H1 (cell line): ENCODE measurements at regions not wholly inside any gene's neighbourhood (a gene's known extent, or its start where the extent isn't known, plus 50 kb on each side); places are given as distances from the start of the nearest gene placed in this dataset.

Source experiments
- CTCF ChIA-PET: fragments of 300-600 bp; sonication (Branson Sonifier 250); formaldehyde crosslinking; loops from one replicate; lab custom pipeline; 2021; ENCODE audit not compliant: partially characterized antibody; lab: Charles Lee
- POLR2A ChIA-PET: fragments of 300-600 bp; sonication (Branson Sonifier 250); formaldehyde crosslinking; loops from one replicate; lab custom pipeline; 2021; ENCODE audit warnings: inconsistent platforms; ENCODE audit not compliant: partially characterized antibody; lab: Charles Lee
- DNase-seq, 2 experiments: peaks; one replicate each; pipeline versions ENCODE4 v3.0.0 to v3.0.0-alpha.2; 2010 to 2022; ENCODE audit warnings: low spot score in 2 of 2, low read depth in 1 of 2, mixed read lengths in 1 of 2
- FAIRE-seq: peaks from 2 replicates; lab custom pipeline; 2011; peaks lifted over from hg19 to GRCh38; lab: Jason Lieb, UNC
- H2AFZ ChIP-seq: 2 replicates; pipeline ENCODE4 v1.8.1; 2012; ENCODE audit warnings: low read length, inconsistent platforms
- H2AK5ac ChIP-seq: 2 replicates; pipeline ENCODE4 v1.6.1; 2013; ENCODE audit warnings: low read depth, low read length
- H2BK120ac ChIP-seq: replicated peaks from 2 replicates; pipeline ENCODE3; 2013; ENCODE audit warnings: low read depth, low read length, inconsistent platforms
- H2BK12ac ChIP-seq: 2 replicates; pipeline ENCODE4 v1.6.1; 2013; ENCODE audit warnings: low read depth, low read length
- H2BK15ac ChIP-seq: 2 replicates; pipeline ENCODE4 v1.6.1; 2013; ENCODE audit warnings: low read length
- H2BK20ac ChIP-seq: 2 replicates; pipeline ENCODE4 v1.6.1; 2013; ENCODE audit warnings: low read length
- H2BK5ac ChIP-seq: 2 replicates; pipeline ENCODE4 v1.6.1; 2013; ENCODE audit warnings: low read depth, low read length
- H3K14ac ChIP-seq: 2 replicates; pipeline ENCODE4 v1.6.1; 2013; ENCODE audit warnings: inconsistent platforms; ENCODE audit not compliant: insufficient read length
- H3K18ac ChIP-seq: 2 replicates; pipeline ENCODE4 v1.6.1; 2013; ENCODE audit warnings: low read length; ENCODE audit errors: extremely low read depth
- H3K23ac ChIP-seq: 2 replicates; pipeline ENCODE4 v1.6.1; 2013; ENCODE audit warnings: inconsistent platforms; ENCODE audit not compliant: insufficient read length
- H3K23me2 ChIP-seq: 2 replicates; pipeline ENCODE4 v1.6.1; 2013; ENCODE audit warnings: low read depth, low read length
- H3K27ac ChIP-seq: 2 replicates; pipeline ENCODE4 v1.6.1; 2011; ENCODE audit warnings: low read depth, low read length, inconsistent platforms
- H3K27me3 ChIP-seq, 4 experiments: replicated peaks in 1 of 4; 1 replicate in 1 of 4; 2 replicates in 3 of 4; pipeline versions ENCODE4 v1.6.1 to v1.8.1; 2011 to 2013; ENCODE audit warnings: low read length in 3 of 4, mild to moderate bottlenecking in 3 of 4, inconsistent platforms in 2 of 4, mixed read lengths in 2 of 4, moderate library complexity in 1 of 4; ENCODE audit not compliant: control insufficient read depth in 3 of 4, insufficient read depth in 3 of 4; ENCODE audit errors: extremely low read depth in 1 of 4
- H3K36me3 ChIP-seq, 4 experiments: 2 replicates each; pipeline versions ENCODE4 v1.6.1 to v1.8.1; 2011 to 2013; ENCODE audit warnings: mild to moderate bottlenecking in 4 of 4, low read length in 3 of 4, moderate library complexity in 2 of 4, control low read depth in 1 of 4, inconsistent platforms in 1 of 4; ENCODE audit not compliant: insufficient read depth in 4 of 4, control insufficient read depth in 2 of 4
- H3K4ac ChIP-seq: replicated peaks from 2 replicates; pipeline ENCODE3; 2013; ENCODE audit warnings: low read length, low read depth, mixed read lengths, inconsistent platforms; ENCODE audit not compliant: insufficient read length
- H3K4me1 ChIP-seq, 4 experiments: replicated peaks in 1 of 4; 1 replicate in 1 of 4; 2 replicates in 3 of 4; pipeline versions ENCODE4 v1.6.1 to v1.8.1; 2011 to 2013; ENCODE audit warnings: low read length in 3 of 4, inconsistent platforms in 2 of 4, mixed read lengths in 1 of 4; ENCODE audit not compliant: insufficient read depth in 4 of 4, control insufficient read depth in 3 of 4
- H3K4me2 ChIP-seq, 2 experiments: 2 replicates each; pipeline versions ENCODE4 v1.6.1 to v1.8.1; 2011 to 2013; ENCODE audit warnings: low read depth in 2 of 2, low read length in 2 of 2, control low read depth in 1 of 2, inconsistent platforms in 1 of 2, mild to moderate bottlenecking in 1 of 2; ENCODE audit not compliant: insufficient read depth in 1 of 2
- H3K4me3 ChIP-seq, 4 experiments: fragments of 200-600, 300-600 bp in 1 of 4; sonication (generic), shearing (Covaris generic), sonication (Bioruptor Twin) in 1 of 4; 2 replicates each; pipeline versions ENCODE4 v1.5.1 to v1.8.1; 2011 to 2016; ENCODE audit warnings: low read length in 4 of 4, low read depth in 3 of 4, control low read depth in 2 of 4, inconsistent platforms in 2 of 4, mild to moderate bottlenecking in 2 of 4, mixed read lengths in 1 of 4, moderate library complexity in 1 of 4; ENCODE audit not compliant: insufficient read depth in 2 of 4; ENCODE audit errors: extremely low read depth in 1 of 4
- H3K56ac ChIP-seq: replicated peaks from 2 replicates; pipeline ENCODE3; 2013; ENCODE audit warnings: low read depth, mild to moderate bottlenecking, mixed read lengths, low read length, inconsistent platforms; ENCODE audit not compliant: insufficient read length
- H3K79me1 ChIP-seq: 2 replicates; pipeline ENCODE4 v1.6.1; 2013; ENCODE audit warnings: low read depth, low read length, control low read depth
- H3K79me2 ChIP-seq, 2 experiments: 2 replicates each; pipeline versions ENCODE4 v1.6.1 to v1.8.1; 2012 to 2013; ENCODE audit warnings: low read length in 2 of 2, mild to moderate bottlenecking in 2 of 2, inconsistent platforms in 1 of 2; ENCODE audit not compliant: insufficient read depth in 2 of 2, control insufficient read depth in 1 of 2
- H3K9ac ChIP-seq, 4 experiments: replicated peaks in 1 of 4; 1 replicate in 1 of 4; 2 replicates in 3 of 4; pipeline versions ENCODE4 v1.6.1 to v1.8.1; 2011 to 2013; ENCODE audit warnings: low read depth in 3 of 4, low read length in 3 of 4, control low read depth in 2 of 4, mild to moderate bottlenecking in 2 of 4, moderate library complexity in 2 of 4, inconsistent platforms in 1 of 4; ENCODE audit errors: extremely low read depth in 1 of 4
- H3K9me3 ChIP-seq, 2 experiments: 2 replicates each; pipeline versions ENCODE4 v1.6.1 to v1.8.1; 2012 to 2013; ENCODE audit warnings: mild to moderate bottlenecking in 2 of 2, moderate library complexity in 2 of 2, control low read depth in 1 of 2, inconsistent platforms in 1 of 2, low read depth in 1 of 2, low read length in 1 of 2, mixed read lengths in 1 of 2; ENCODE audit not compliant: insufficient read depth in 2 of 2
- H4K20me1 ChIP-seq, 2 experiments: replicated peaks in 1 of 2; 2 replicates each; pipeline versions ENCODE3 to v1.8.1; 2011 to 2013; ENCODE audit warnings: inconsistent platforms in 2 of 2, low read length in 2 of 2, mild to moderate bottlenecking in 1 of 2; ENCODE audit not compliant: insufficient read depth in 2 of 2, control insufficient read depth in 1 of 2
- H4K5ac ChIP-seq: 2 replicates; pipeline ENCODE4 v1.6.1; 2013; ENCODE audit warnings: low read length, low read depth, mixed read lengths, inconsistent platforms; ENCODE audit not compliant: insufficient read length
- H4K8ac ChIP-seq: 2 replicates; pipeline ENCODE4 v1.8.0; 2013; ENCODE audit warnings: mild to moderate bottlenecking, moderate library complexity, low read length, inconsistent platforms; ENCODE audit not compliant: insufficient read depth; ENCODE audit errors: extremely low read depth
- H4K91ac ChIP-seq: replicated peaks from 2 replicates; pipeline ENCODE3; 2013; ENCODE audit warnings: low read length, mixed read lengths, inconsistent platforms; ENCODE audit not compliant: insufficient read length
- ASH2L ChIP-seq: fragments of 200-600, 300-600 bp; sonication (generic); IDR thresholded peaks from one replicate; pipeline ENCODE4 v1.7.1; 2017; ENCODE audit warnings: low read length
- CBX5 ChIP-seq: fragments of 300-800, 300-1000 bp; sonication (generic); IDR thresholded peaks from 2 replicates; pipeline ENCODE4 v1.7.1; 2016; ENCODE audit warnings: antibody characterized with exemption, low read length, low read depth
- CTCF ChIP-seq, 3 experiments: IDR thresholded peaks; 1 replicate in 2 of 3; 2 replicates in 1 of 3; pipeline versions ENCODE4 v1.5.1 to v1.6.1; 2011; ENCODE audit warnings: low read length in 3 of 3, mild to moderate bottlenecking in 3 of 3, inconsistent platforms in 2 of 3, low read depth in 1 of 3, moderate library complexity in 1 of 3; ENCODE audit not compliant: insufficient read depth in 1 of 3; ENCODE audit errors: control extremely low read depth in 1 of 3
- FOSL1 ChIP-seq: IDR thresholded peaks from 2 replicates; pipeline ENCODE4 v1.6.1; 2011; ENCODE audit warnings: mild to moderate bottlenecking, low read depth, low read length, moderate library complexity; ENCODE audit not compliant: insufficient read depth
- JUND ChIP-seq: IDR thresholded peaks from 2 replicates; pipeline ENCODE4 v1.6.1; 2011; ENCODE audit warnings: mild to moderate bottlenecking, improper control_type of control experiment, low read length
- KDM5A ChIP-seq: fragments of 200-600 bp; IDR thresholded peaks from 2 replicates; pipeline ENCODE4 v1.7.1; 2012; ENCODE audit warnings: mild to moderate bottlenecking, low read length, inconsistent platforms, mixed read lengths
- NANOG ChIP-seq: IDR thresholded peaks from 2 replicates; pipeline ENCODE4 v1.6.1; 2011; ENCODE audit warnings: low read length, low read depth, mild to moderate bottlenecking, inconsistent platforms; ENCODE audit not compliant: insufficient read depth, poor library complexity, severe bottlenecking
- SIX5 ChIP-seq: IDR thresholded peaks from 2 replicates; pipeline ENCODE4 v1.6.1; 2011; ENCODE audit warnings: mild to moderate bottlenecking, low read depth, low read length
- SP4 ChIP-seq: IDR thresholded peaks from 2 replicates; pipeline ENCODE4 v1.6.1; 2012; ENCODE audit warnings: low read length, inconsistent platforms
- SRF ChIP-seq: IDR thresholded peaks from 2 replicates; pipeline ENCODE4 v1.6.1; 2011; ENCODE audit warnings: mild to moderate bottlenecking, low read depth, low read length, moderate library complexity
- TAF1 ChIP-seq: IDR thresholded peaks from 2 replicates; pipeline ENCODE4 v1.6.1; 2011; ENCODE audit warnings: mild to moderate bottlenecking, low read depth, low read length
- USF2 ChIP-seq: IDR thresholded peaks from 2 replicates; pipeline ENCODE4 v1.6.1; 2011; ENCODE audit warnings: low read length, improper control_type of control experiment
- WGBS, 2 experiments: shearing (Covaris generic) in 1 of 2; methylation state at CpG; one replicate each; pipeline versions ENCODE4 v1.1.6 to v1.1.7; 2013 to 2015; ENCODE audit warnings: low lambda C conversion rate in 2 of 2, mixed read lengths in 2 of 2, inconsistent platforms in 1 of 2, low coverage in 1 of 2, missing lambda C conversion rate in 1 of 2; ENCODE audit not compliant: insufficient replicate concordance in 2 of 2, insufficient coverage in 1 of 2, insufficient read length in 1 of 2; ENCODE audit errors: extremely low coverage in 1 of 2, missing lambda C conversion rate in 1 of 2; 5-methylcytosine and 5-hydroxymethylcytosine counted together

GRCh38 chr2:114219456-114219855, 223.0 kb upstream of the DPP10 start:
- peaks cover 0 to 3% (median 1%) of the 10 kb centered on the region in 4 experiments; a peak in 3 of 7 replicates for H3K4me1 ChIP-seq
- WGBS, 2 experiments: 80% methylated on average over 1 of the region's 1 CpG; no CpG with 5 or more reads in 1 of the 2 experiments
- CTCF ChIA-PET: interaction anchor here (1.0 kb wide), 1 partner anchor 17 kb away, joined by 3 read pairs; no protein-coding TSS in a partner anchor
- TF ChIP-seq TAF1 (no peak), JUND (no peak), ASH2L (no peak), SIX5 (no peak), CTCF (IDR thresholded peaks at IDR 0.05; ENCODE audit: control extremely low read depth in 1 of 3, insufficient read depth in 1 of 3, low read depth in 1 of 3, low read length in 3 of 3) (no peak), FOSL1 (no peak), SRF (no peak), CBX5 (no peak), USF2 (no peak), KDM5A (no peak), NANOG (no peak), SP4 (no peak)

More at GRCh38 chr2:114219456-114219855, 223.0 kb upstream of the DPP10 start:
- Histone ChIP-seq H3K14ac (no peak overlapping the region), H3K79me1 (no peaks in the 10 kb centered on the region), H3K27me3 (no peaks in the 10 kb centered on the region), H4K91ac (no peak overlapping the region), H2BK5ac (no peak overlapping the region), H3K79me2 (no peaks in the 10 kb centered on the region), H4K5ac (no peak overlapping the region), H2AK5ac (no peak overlapping the region), H3K4me2 (no peak overlapping the region), H2BK12ac (no peak overlapping the region), H3K4ac (no peak overlapping the region), H3K9ac (no peak overlapping the region), H3K9me3 (no peaks in the 10 kb centered on the region), H2BK20ac (no peak overlapping the region), H2BK120ac (no peak overlapping the region), H3K18ac (no peak overlapping the region), H2AFZ (0 out of 2 replicates have a peak overlapping the region, but pooled peaks have one; percentile 46), H3K36me3 (no peaks in the 10 kb centered on the region), H2BK15ac (no peak overlapping the region), H3K4me3 (no peak overlapping the region), H3K27ac (no peak overlapping the region), H4K8ac (no peak overlapping the region), H3K23me2 (no peaks in the 10 kb centered on the region), H4K20me1 (no peaks in the 10 kb centered on the region), H3K23ac (no peak overlapping the region), H3K56ac (no peak overlapping the region)
- POLR2A ChIA-PET: no interaction called here
- DNase-seq (no peak), FAIRE-seq (no peak)
